ENCODE measurements at regions not wholly inside any gene's neighbourhood (a gene's known extent, or its start where the extent isn't known, plus 50 kb on each side); places are given as distances from the start of the nearest gene placed in this dataset.

- POLR2A ChIA-PET, result interaction anchor here (0.7 kb wide), 1 partner anchor 91 kb away, joined by 3 read pairs; no protein-coding TSS in a partner anchor
- H3K9me3 ChIP-seq (ENCODE audit: low read length), result no peaks in the 10 kb centered on the region
- no peak overlapping the region for H3K27ac ChIP-seq (ENCODE audit: low read depth, low read length, poor library complexity, severe bottlenecking)
- no peak for TF ChIP-seq CTCF (conservative IDR thresholded peaks at IDR 0.05; ENCODE audit: low read length)
- H3K4me2 ChIP-seq (ENCODE audit: low read length), result no peak overlapping the region
- intact Hi-C loops (cut with micrococcal nuclease; ENCODE audit: unreplicated experiment), result no loop called here
- H2AFZ ChIP-seq (ENCODE audit: low read length), result no peak overlapping the region
- no peak for DNase-seq (ENCODE audit: low spot score)
- CTCF ChIA-PET (ENCODE audit: unreplicated experiment), result no interaction called here
- H3K4me3 ChIP-seq (ENCODE audit: low read depth, low read length, poor library complexity, severe bottlenecking), result no peak overlapping the region
- no peaks in the 10 kb centered on the region for H4K20me1 ChIP-seq (ENCODE audit: insufficient read depth, low read length)
- H3K4me1 ChIP-seq (ENCODE audit: insufficient read depth, low read length, poor library complexity, severe bottlenecking), result no peaks in the 10 kb centered on the region
- H3K36me3 ChIP-seq (ENCODE audit: insufficient read depth, low read length), result no peaks in the 10 kb centered on the region
- H3K9me2 ChIP-seq (ENCODE audit: insufficient read depth, low read length), result no peaks in the 10 kb centered on the region
- BruUV-seq (replicated peaks), result no TSS peak
- no peaks in the 10 kb centered on the region for H3K79me2 ChIP-seq (ENCODE audit: insufficient read depth, low read depth, low read length)
These were observed 361.9 kb downstream of the MTRR start for GRCh38 chr5:8230868-8231267.

DNA sequence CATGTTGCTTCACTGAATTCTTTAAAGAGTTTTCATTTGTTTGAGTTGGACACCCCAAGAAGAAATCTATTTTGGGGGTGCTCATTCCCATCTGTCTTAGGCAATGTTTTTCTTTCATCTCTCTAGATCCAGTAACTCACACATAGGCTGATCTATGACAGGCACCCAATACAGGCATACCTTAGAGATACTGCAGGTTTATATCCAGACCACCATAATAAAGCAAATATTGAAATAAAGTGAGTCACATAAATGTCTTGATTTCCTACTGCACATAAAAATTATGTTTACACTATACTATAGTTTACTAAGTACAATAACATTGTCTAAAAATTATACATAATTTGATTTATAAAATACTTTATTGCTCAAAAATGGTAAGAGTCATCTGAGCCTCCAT is 364.5 kb downstream of the MTRR start:
- Histone ChIP-seq H3K4me2 (ENCODE audit: low read length) (no peak overlapping the region), H3K79me2 (ENCODE audit: insufficient read depth, low read depth, low read length) (no peaks in the 10 kb centered on the region), H3K36me3 (ENCODE audit: insufficient read depth, low read length) (no peaks in the 10 kb centered on the region), H3K4me1 (ENCODE audit: insufficient read depth, low read length, poor library complexity, severe bottlenecking) (no peaks in the 10 kb centered on the region), H3K4me3 (ENCODE audit: low read depth, low read length, poor library complexity, severe bottlenecking) (no peak overlapping the region), H3K9me2 (ENCODE audit: insufficient read depth, low read length) (no peaks in the 10 kb centered on the region), H3K27ac (ENCODE audit: low read depth, low read length, poor library complexity, severe bottlenecking) (no peak overlapping the region), H2AFZ (ENCODE audit: low read length) (no peak overlapping the region), H4K20me1 (ENCODE audit: insufficient read depth, low read length) (no peaks in the 10 kb centered on the region), H3K9me3 (ENCODE audit: low read length) (no peaks in the 10 kb centered on the region)
- CTCF ChIA-PET (ENCODE audit: unreplicated experiment), result no interaction called here
- POLR2A ChIA-PET, result no interaction called here
- no peak for DNase-seq (ENCODE audit: low spot score)
- BruUV-seq (replicated peaks), result no TSS peak
- TF ChIP-seq EZH2phosphoT487 (IDR thresholded peaks at IDR 0.05; ENCODE audit: borderline replicate concordance, low read depth, low read length), result no peak
- no peak for TF ChIP-seq CTCF (conservative IDR thresholded peaks at IDR 0.05; ENCODE audit: low read length)
- intact Hi-C loops (cut with micrococcal nuclease; ENCODE audit: unreplicated experiment), result no loop called here

GRCh38 chr5:8234179-8234770 is 365.3 kb downstream of the MTRR start:
- Histone ChIP-seq H3K79me2 (ENCODE audit: insufficient read depth, low read depth, low read length) (no peaks in the 10 kb centered on the region), H4K20me1 (ENCODE audit: insufficient read depth, low read length) (no peaks in the 10 kb centered on the region), H3K4me2 (ENCODE audit: low read length) (no peak overlapping the region), H3K9me3 (ENCODE audit: low read length) (no peaks in the 10 kb centered on the region), H3K4me3 (ENCODE audit: low read depth, low read length, poor library complexity, severe bottlenecking) (no peak overlapping the region), H3K4me1 (ENCODE audit: insufficient read depth, low read length, poor library complexity, severe bottlenecking) (no peaks in the 10 kb centered on the region), H3K9me2 (ENCODE audit: insufficient read depth, low read length) (no peaks in the 10 kb centered on the region), H3K27ac (ENCODE audit: low read depth, low read length, poor library complexity, severe bottlenecking) (no peak overlapping the region), H3K36me3 (ENCODE audit: insufficient read depth, low read length) (no peaks in the 10 kb centered on the region), H2AFZ (ENCODE audit: low read length) (no peak overlapping the region)
- CTCF ChIA-PET (ENCODE audit: unreplicated experiment), result no interaction called here
- DNase-seq (ENCODE audit: low spot score), result no peak
- intact Hi-C loops (cut with micrococcal nuclease; ENCODE audit: unreplicated experiment), result no loop called here
- TF ChIP-seq EZH2phosphoT487 (IDR thresholded peaks at IDR 0.05; ENCODE audit: borderline replicate concordance, low read depth, low read length) (no peak), CTCF (conservative IDR thresholded peaks at IDR 0.05; ENCODE audit: low read length) (no peak)
- BruUV-seq (replicated peaks), result no TSS peak
- POLR2A ChIA-PET, result interaction anchor here (0.6 to 0.7 kb wide), 2 partner anchors 361 to 1244 kb away, joined by 3 read pairs; no protein-coding TSS in a partner anchor
